ENCODE measurements at regions not wholly inside any gene's neighbourhood (a gene's known extent, or its start where the extent isn't known, plus 50 kb on each side); places are given as distances from the start of the nearest gene placed in this dataset.

DNA sequence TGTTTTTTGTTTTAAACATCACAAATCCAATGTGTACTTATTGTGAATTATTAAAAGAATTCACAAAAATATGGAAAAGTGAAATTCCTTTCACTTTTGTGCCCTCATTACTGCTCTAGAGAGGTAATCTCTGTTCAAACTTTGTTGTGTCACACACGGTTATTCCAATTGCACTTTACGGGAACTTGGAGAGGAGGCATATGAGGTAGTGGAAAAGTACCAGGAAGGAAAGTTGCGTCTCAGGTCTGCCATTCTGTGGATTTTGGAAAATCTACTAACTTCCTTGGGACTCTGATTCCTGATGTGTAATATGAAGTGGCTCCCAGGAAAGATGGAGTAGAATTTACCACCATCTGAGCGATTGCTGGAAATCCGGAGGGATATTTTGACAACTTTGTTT is 90.9 kb upstream of the DCN start:
- DNase-seq (ENCODE audit: low read depth, low spot score), result no peak
- Mint-ChIP-seq H3K36me3 (ENCODE audit: low read depth) (no peaks in the 10 kb centered on the region), H3K4me1 (peaks cover 7% of the 10 kb centered on the region), H3K9me3 (no peaks in the 10 kb centered on the region), H3K27ac (ENCODE audit: unreplicated experiment) (no peak overlapping the region), H3K27me3 (ENCODE audit: low read depth) (no peaks in the 10 kb centered on the region), H3K4me3 (no peak overlapping the region)
- TF ChIP-seq, protein P1, sequence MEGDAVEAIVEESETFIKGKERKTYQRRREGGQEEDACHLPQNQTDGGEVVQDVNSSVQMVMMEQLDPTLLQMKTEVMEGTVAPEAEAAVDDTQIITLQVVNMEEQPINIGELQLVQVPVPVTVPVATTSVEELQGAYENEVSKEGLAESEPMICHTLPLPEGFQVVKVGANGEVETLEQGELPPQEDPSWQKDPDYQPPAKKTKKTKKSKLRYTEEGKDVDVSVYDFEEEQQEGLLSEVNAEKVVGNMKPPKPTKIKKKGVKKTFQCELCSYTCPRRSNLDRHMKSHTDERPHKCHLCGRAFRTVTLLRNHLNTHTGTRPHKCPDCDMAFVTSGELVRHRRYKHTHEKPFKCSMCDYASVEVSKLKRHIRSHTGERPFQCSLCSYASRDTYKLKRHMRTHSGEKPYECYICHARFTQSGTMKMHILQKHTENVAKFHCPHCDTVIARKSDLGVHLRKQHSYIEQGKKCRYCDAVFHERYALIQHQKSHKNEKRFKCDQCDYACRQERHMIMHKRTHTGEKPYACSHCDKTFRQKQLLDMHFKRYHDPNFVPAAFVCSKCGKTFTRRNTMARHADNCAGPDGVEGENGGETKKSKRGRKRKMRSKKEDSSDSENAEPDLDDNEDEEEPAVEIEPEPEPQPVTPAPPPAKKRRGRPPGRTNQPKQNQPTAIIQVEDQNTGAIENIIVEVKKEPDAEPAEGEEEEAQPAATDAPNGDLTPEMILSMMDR (conservative IDR thresholded peaks at IDR 0.05), result no peak

DNA sequence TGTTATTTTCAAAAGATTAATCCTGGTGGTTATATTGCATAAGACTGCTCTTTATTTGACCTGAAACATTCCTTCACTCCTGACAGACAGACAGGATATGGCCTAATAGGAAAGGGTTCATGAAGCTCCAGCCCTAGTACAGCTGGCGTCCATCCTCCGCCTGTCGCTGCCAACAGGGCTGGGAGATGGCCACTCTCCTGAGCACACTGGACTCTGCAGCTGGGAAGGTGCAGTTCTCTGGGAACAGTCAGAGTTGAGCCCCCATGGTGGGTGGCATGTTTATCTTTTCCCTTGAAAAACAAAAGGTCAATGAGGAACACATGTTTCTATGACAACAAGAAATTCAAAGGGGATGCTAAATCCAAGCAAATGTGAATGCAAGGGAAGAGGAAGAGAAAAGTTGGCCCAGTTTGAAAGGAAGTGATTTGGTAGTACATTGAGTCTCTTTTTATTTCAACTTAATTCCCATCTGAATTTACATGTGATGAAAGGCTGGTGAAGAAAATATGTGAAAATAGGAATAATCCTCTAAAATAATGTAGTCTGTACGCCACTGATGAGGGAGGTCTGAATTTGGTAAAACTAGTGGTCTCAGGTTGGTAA is 89.9 kb upstream of the DCN start:
- Mint-ChIP-seq H3K4me3 (no peak overlapping the region), H3K27ac (ENCODE audit: unreplicated experiment) (peak overlapping the region; percentile 38), H3K36me3 (ENCODE audit: low read depth) (no peaks in the 10 kb centered on the region), H3K9me3 (no peaks in the 10 kb centered on the region), H3K4me1 (peaks cover 7% of the 10 kb centered on the region), H3K27me3 (ENCODE audit: low read depth) (no peaks in the 10 kb centered on the region)
- no peak for DNase-seq (ENCODE audit: low read depth, low spot score)
- TF ChIP-seq, protein P1 (conservative IDR thresholded peaks at IDR 0.05), result no peak

DNA sequence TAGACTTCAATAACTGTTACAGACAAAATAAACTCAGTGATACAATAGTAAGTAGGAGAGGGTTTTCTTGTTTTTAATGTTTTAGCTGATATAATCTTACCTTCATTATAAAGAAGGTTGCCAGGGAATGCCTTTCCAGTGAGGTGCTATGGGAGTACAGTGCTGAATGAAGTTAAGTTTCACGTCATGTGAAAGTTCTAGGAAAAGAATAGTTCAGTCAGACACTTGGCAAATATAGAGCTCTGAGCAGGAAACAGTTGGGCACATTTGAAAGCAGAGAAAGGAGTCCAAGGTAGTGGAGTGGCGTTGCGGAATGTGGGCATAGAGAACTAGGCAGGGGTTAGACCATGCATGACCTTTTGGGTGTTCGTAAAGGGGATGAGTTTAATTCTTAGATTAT is 88.6 kb upstream of the DCN start:
- Mint-ChIP-seq H3K27ac (ENCODE audit: unreplicated experiment) (no peak overlapping the region), H3K9me3 (no peaks in the 10 kb centered on the region), H3K36me3 (ENCODE audit: low read depth) (no peaks in the 10 kb centered on the region), H3K4me3 (no peak overlapping the region), H3K27me3 (ENCODE audit: low read depth) (no peaks in the 10 kb centered on the region), H3K4me1 (peaks cover 7% of the 10 kb centered on the region)
- no peak for DNase-seq (ENCODE audit: low read depth, low spot score)
- TF ChIP-seq, protein P1 (conservative IDR thresholded peaks at IDR 0.05), result no peak

DNA sequence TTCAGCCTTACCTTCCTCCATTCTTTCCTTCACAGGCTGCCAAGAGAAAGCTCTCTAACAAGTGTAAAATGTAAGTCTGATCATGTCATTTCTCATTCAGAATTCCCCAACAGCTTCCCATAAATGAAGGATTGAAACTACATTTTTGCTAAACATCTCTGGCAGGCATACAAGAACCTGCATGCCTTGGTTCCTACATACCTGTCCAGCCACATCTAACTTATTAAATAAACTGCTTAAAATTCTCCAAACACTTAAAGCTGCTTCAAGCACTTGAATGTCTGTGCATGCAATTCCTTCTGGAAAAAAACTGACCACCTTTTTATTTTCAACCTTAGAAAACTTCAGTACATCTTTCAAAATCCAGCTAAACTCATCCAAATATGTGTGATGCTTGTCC is 84.4 kb upstream of the DCN start:
- Mint-ChIP-seq H3K4me3 (no peak overlapping the region), H3K27me3 (ENCODE audit: low read depth) (no peaks in the 10 kb centered on the region), H3K9me3 (no peaks in the 10 kb centered on the region), H3K4me1 (no peaks in the 10 kb centered on the region), H3K27ac (ENCODE audit: unreplicated experiment) (no peak overlapping the region), H3K36me3 (ENCODE audit: low read depth) (no peaks in the 10 kb centered on the region)
- TF ChIP-seq, protein P1 (conservative IDR thresholded peaks at IDR 0.05), result no peak
- no peak for DNase-seq (ENCODE audit: low read depth, low spot score)

DNA sequence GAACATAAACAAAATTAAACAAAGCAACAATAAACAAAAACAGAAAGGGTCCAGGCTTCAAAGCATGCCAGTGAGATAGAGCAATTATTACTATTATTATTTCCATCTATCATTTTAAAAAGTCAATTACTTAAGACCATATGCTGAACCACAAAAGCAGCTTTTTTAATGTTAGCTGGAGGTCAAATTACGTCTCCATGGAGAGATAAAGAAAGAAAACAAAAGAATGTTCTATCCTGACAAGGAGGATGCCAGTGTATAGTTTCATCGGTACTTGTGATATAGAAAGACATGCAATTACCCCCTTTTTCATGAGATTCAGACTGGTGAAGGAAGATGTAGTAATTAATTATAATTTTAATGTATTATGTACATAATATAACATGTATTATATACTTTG is 81.6 kb upstream of the DCN start:
- H3K27ac Mint-ChIP-seq (ENCODE audit: unreplicated experiment), result no peak overlapping the region
- H3K4me1 Mint-ChIP-seq, result no peaks in the 10 kb centered on the region
- no peaks in the 10 kb centered on the region for H3K36me3 Mint-ChIP-seq (ENCODE audit: low read depth)
- no peak overlapping the region for H3K4me3 Mint-ChIP-seq
- no peaks in the 10 kb centered on the region for H3K27me3 Mint-ChIP-seq (ENCODE audit: low read depth)
- no peak for DNase-seq (ENCODE audit: low read depth, low spot score)
- peaks cover 9% of the 10 kb centered on the region for H3K9me3 Mint-ChIP-seq
- TF ChIP-seq, protein P1 (conservative IDR thresholded peaks at IDR 0.05), result no peak
